ENCODE measurements at regions not wholly inside any gene's neighbourhood (a gene's known extent, or its start where the extent isn't known, plus 50 kb on each side); places are given as distances from the start of the nearest gene placed in this dataset.
A peak's percentile ranks its signal among the peaks of the same experiment; 100 is the strongest.

DNA sequence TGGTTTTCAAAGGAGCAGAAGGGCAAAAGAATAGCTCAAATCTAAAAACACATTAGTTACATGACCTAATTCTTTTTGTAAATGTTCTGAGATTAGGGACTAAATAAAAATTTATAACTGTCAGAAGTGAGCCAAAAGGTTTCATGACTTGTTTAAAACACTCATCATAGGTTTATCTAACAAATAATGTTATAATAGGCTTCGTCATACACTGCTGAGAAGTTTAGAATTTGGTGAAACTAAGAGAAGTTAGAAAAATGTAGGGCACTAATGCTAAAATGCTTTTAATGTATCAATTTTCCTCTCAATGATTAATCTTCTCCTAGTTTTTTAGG, 468.8 kb upstream of the CDIN1 start:
- intact Hi-C loops (cut with micrococcal nuclease), result no loop called here
- no peak for DNase-seq (ENCODE audit: unreplicated experiment)
- no peak overlapping the region for H3K27ac Mint-ChIP-seq (ENCODE audit: low read depth, unreplicated experiment)
- peaks cover 6% of the 10 kb centered on the region for H3K4me1 Mint-ChIP-seq (ENCODE audit: insufficient read depth, unreplicated experiment)
- H3K4me3 Mint-ChIP-seq (ENCODE audit: unreplicated experiment), result no peak overlapping the region
- BruUV-seq (replicated peaks), result no TSS peak
- CTCF ChIA-PET, result interaction anchor here (0.6 kb wide), 2 partner anchors 37 to 235 kb away, joined by 3 to 4 read pairs; no protein-coding TSS in a partner anchor
- no peaks in the 10 kb centered on the region for H3K27me3 Mint-ChIP-seq (ENCODE audit: insufficient read depth, unreplicated experiment)
- POLR2A ChIA-PET, result no interaction called here
- H3K36me3 Mint-ChIP-seq (ENCODE audit: insufficient read depth, unreplicated experiment), result no peaks in the 10 kb centered on the region
- TF ChIP-seq, protein P1, sequence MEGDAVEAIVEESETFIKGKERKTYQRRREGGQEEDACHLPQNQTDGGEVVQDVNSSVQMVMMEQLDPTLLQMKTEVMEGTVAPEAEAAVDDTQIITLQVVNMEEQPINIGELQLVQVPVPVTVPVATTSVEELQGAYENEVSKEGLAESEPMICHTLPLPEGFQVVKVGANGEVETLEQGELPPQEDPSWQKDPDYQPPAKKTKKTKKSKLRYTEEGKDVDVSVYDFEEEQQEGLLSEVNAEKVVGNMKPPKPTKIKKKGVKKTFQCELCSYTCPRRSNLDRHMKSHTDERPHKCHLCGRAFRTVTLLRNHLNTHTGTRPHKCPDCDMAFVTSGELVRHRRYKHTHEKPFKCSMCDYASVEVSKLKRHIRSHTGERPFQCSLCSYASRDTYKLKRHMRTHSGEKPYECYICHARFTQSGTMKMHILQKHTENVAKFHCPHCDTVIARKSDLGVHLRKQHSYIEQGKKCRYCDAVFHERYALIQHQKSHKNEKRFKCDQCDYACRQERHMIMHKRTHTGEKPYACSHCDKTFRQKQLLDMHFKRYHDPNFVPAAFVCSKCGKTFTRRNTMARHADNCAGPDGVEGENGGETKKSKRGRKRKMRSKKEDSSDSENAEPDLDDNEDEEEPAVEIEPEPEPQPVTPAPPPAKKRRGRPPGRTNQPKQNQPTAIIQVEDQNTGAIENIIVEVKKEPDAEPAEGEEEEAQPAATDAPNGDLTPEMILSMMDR (IDR thresholded peaks at IDR 0.05; ENCODE audit: unreplicated experiment), result no peak
- H3K9me3 Mint-ChIP-seq (ENCODE audit: unreplicated experiment), result no peaks in the 10 kb centered on the region

GRCh38 chr15:36117296-36117787, 462.1 kb upstream of the CDIN1 start:
- Mint-ChIP-seq H3K27me3 (ENCODE audit: insufficient read depth, unreplicated experiment) (no peaks in the 10 kb centered on the region), H3K9me3 (ENCODE audit: unreplicated experiment) (no peaks in the 10 kb centered on the region), H3K36me3 (ENCODE audit: insufficient read depth, unreplicated experiment) (no peaks in the 10 kb centered on the region), H3K27ac (ENCODE audit: low read depth, unreplicated experiment) (no peak overlapping the region), H3K4me3 (ENCODE audit: unreplicated experiment) (no peak overlapping the region), H3K4me1 (ENCODE audit: insufficient read depth, unreplicated experiment) (no peaks in the 10 kb centered on the region)
- intact Hi-C loops (cut with micrococcal nuclease), result no loop called here
- DNase-seq (ENCODE audit: unreplicated experiment), result peak; percentile 35
- CTCF ChIA-PET, result interaction anchor here (0.6 kb wide), 1 partner anchor 375 kb away, joined by 3 read pairs; no protein-coding TSS in a partner anchor
- TF ChIP-seq, protein P1 (IDR thresholded peaks at IDR 0.05; ENCODE audit: unreplicated experiment), result no peak
- BruUV-seq (replicated peaks), result no TSS peak
- POLR2A ChIA-PET, result no interaction called here

GRCh38 chr15:36126194-36126593, 453.2 kb upstream of the CDIN1 start:
- no peaks in the 10 kb centered on the region for H3K27me3 Mint-ChIP-seq (ENCODE audit: insufficient read depth, unreplicated experiment)
- no peak overlapping the region for H3K27ac Mint-ChIP-seq (ENCODE audit: low read depth, unreplicated experiment)
- H3K36me3 Mint-ChIP-seq (ENCODE audit: insufficient read depth, unreplicated experiment), result no peaks in the 10 kb centered on the region
- TF ChIP-seq, protein P1 (IDR thresholded peaks at IDR 0.05; ENCODE audit: unreplicated experiment), result no peak
- no peaks in the 10 kb centered on the region for H3K4me1 Mint-ChIP-seq (ENCODE audit: insufficient read depth, unreplicated experiment)
- intact Hi-C loops (cut with micrococcal nuclease), result no loop called here
- no peak overlapping the region for H3K4me3 Mint-ChIP-seq (ENCODE audit: unreplicated experiment)
- no peaks in the 10 kb centered on the region for H3K9me3 Mint-ChIP-seq (ENCODE audit: unreplicated experiment)
- ChIA-PET CTCF (interaction anchor here (0.5 kb wide), 1 partner anchor 277 kb away, joined by 5 read pairs; no protein-coding TSS in a partner anchor), POLR2A (no interaction called here)
- no TSS peak for BruUV-seq (replicated peaks)
- no peak for DNase-seq (ENCODE audit: unreplicated experiment)

DNA sequence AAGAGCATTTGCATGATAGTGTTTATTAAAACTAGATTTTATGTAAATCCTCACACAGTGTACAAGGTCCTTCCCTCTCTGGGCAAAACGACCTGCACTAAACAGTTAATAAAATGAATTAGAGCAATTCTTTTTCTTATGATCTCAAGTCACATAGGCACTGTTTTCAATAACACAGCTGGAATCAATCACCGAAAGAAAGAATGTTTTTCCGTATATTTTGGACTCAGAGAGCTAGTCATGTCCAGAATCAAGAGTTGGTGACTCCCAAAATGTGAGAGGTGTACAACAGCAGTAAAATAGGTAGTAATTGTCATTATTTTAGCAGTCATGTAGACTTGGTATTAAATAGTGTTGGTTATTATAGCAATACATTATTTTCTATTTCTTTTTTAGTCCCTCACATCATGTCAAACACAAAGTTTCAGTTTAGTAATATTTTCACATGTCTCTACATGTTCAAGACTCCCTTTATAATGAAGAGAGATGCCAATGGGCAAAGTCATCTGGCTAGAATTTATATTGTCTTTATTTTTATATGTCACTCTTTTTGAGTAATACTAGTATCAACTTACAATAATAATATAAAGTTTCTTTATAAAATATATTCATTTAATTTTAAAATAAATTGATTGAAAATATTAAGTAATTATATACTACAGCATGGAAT, 448.6 kb upstream of the CDIN1 start:
- Mint-ChIP-seq H3K27me3 (ENCODE audit: insufficient read depth, unreplicated experiment) (no peaks in the 10 kb centered on the region), H3K4me1 (ENCODE audit: insufficient read depth, unreplicated experiment) (no peaks in the 10 kb centered on the region), H3K9me3 (ENCODE audit: unreplicated experiment) (no peaks in the 10 kb centered on the region), H3K36me3 (ENCODE audit: insufficient read depth, unreplicated experiment) (no peaks in the 10 kb centered on the region), H3K27ac (ENCODE audit: low read depth, unreplicated experiment) (no peak overlapping the region), H3K4me3 (ENCODE audit: unreplicated experiment) (no peak overlapping the region)
- TF ChIP-seq, protein P1 (IDR thresholded peaks at IDR 0.05; ENCODE audit: unreplicated experiment), result no peak
- CTCF ChIA-PET, result no interaction called here
- no TSS peak for BruUV-seq (replicated peaks)
- POLR2A ChIA-PET, result interaction anchor here (0.7 kb wide), 1 partner anchor 382 kb away, joined by 3 read pairs; no protein-coding TSS in a partner anchor
- peak; percentile 6 for DNase-seq (ENCODE audit: unreplicated experiment)
- intact Hi-C loops (cut with micrococcal nuclease), result no loop called here

Measured in MCF 10A (cell line).